ENCODE measurements at regions not wholly inside any gene's neighbourhood (a gene's known extent, or its start where the extent isn't known, plus 50 kb on each side); places are given as distances from the start of the nearest gene placed in this dataset.

DNA sequence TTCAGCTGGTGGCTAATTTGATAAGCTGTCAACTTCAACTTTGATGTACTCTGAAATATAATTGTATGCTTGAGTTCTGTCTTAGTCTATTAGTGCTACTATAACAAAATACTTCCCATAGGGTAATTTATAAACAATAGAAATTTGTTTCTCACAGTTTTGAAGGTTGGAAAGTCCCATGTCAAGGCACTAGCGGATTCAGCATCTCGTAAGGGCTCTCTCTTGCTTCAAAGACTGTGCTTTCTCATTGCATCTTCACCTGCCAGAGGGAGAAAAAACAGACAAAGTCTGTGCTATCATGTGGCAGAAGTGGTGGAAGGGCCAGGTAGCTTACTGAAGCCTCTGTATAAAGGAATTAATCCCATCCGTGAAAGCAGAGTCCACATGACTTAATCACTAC lies 409.2 kb downstream of the CDH7 start:
- CTCF ChIA-PET = no interaction called here
- in situ Hi-C loops (cut with MboI) = no loop called here
- ATAC-seq = peak; percentile 79

DNA sequence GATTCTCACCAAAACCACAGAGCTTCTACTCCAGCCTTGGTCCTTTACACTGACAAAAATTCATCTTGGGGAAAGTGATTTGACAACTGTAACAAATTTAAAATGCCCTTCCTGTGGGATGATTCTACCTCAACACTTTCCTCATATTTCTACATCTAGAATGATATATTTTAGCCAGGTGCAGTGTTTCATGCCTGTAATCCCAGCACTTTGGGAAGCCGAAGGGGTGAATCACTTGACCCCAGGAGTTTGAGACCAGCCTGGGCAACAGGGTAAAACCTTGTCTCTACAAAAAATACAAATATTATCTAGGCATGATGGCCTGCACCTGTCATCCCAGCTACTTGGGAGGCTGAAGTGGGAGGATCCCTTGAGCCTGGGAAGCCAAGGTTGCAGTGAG lies 408.6 kb downstream of the CDH7 start:
- RAD21 ChIA-PET (ENCODE audit: unreplicated experiment) = no interaction called here
- no TSS peak for BruUV-seq (replicated peaks)
- intact Hi-C loops (cut with micrococcal nuclease; ENCODE audit: unreplicated experiment) = no loop called here

More for the DNA sequence above, 409.2 kb downstream of the CDH7 start:
- 55% methylated on average over 3 of the region's 3 CpGs for WGBS (ENCODE audit: insufficient coverage, insufficient replicate concordance, low lambda C conversion rate, missing lambda C conversion rate)
- Histone ChIP-seq H3K4me1 (ENCODE audit: control insufficient read depth, insufficient read depth, low read length) (no peaks in the 10 kb centered on the region), H4K20me1 (ENCODE audit: control insufficient read depth, insufficient read depth) (no peaks in the 10 kb centered on the region), H2AFZ (ENCODE audit: control insufficient read depth, low read depth, low read length) (no peak overlapping the region), H3K9ac (ENCODE audit: control insufficient read depth, insufficient read depth, low read length) (no peak overlapping the region), H3K4me2 (ENCODE audit: control insufficient read depth, insufficient read depth) (no peak overlapping the region), H3K36me3 (ENCODE audit: control insufficient read depth in 2 of 2, insufficient read depth in 2 of 2, low read length in 1 of 2) (no peaks in the 10 kb centered on the region), H3K79me2 (ENCODE audit: control insufficient read depth, insufficient read depth, low read length) (no peaks in the 10 kb centered on the region), H3K27me3 (replicated peaks in 1 of 2; ENCODE audit: control insufficient read depth in 2 of 2, insufficient read depth in 2 of 2, low read length in 1 of 2) (no peaks in the 10 kb centered on the region), H3K9me3 (replicated peaks; ENCODE audit: control insufficient read depth, insufficient read depth, low read length) (no peaks in the 10 kb centered on the region), H3K27ac (ENCODE audit: control insufficient read depth, insufficient read depth) (no peak overlapping the region), H3K4me3 (no peak overlapping the region)
- intact Hi-C loops (cut with micrococcal nuclease; ENCODE audit: unreplicated experiment) = no loop called here
- ChIA-PET POLR2A (no interaction called here), RAD21 (ENCODE audit: unreplicated experiment) (no interaction called here), SMC1A (ENCODE audit: uncharacterized antibody, unreplicated experiment) (interaction anchor here (1.7 kb wide), 1 partner anchor 17 kb away, joined by 3 read pairs; no protein-coding TSS in a partner anchor)
- no peak for FAIRE-seq
- TF ChIP-seq, protein P1, sequence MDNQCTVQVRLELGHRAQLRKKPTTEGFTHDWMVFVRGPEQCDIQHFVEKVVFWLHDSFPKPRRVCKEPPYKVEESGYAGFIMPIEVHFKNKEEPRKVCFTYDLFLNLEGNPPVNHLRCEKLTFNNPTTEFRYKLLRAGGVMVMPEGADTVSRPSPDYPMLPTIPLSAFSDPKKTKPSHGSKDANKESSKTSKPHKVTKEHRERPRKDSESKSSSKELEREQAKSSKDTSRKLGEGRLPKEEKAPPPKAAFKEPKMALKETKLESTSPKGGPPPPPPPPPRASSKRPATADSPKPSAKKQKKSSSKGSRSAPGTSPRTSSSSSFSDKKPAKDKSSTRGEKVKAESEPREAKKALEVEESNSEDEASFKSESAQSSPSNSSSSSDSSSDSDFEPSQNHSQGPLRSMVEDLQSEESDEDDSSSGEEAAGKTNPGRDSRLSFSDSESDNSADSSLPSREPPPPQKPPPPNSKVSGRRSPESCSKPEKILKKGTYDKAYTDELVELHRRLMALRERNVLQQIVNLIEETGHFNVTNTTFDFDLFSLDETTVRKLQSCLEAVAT (IDR thresholded peaks at IDR 0.05) = no peak
- TF ChIP-seq, protein P2, sequence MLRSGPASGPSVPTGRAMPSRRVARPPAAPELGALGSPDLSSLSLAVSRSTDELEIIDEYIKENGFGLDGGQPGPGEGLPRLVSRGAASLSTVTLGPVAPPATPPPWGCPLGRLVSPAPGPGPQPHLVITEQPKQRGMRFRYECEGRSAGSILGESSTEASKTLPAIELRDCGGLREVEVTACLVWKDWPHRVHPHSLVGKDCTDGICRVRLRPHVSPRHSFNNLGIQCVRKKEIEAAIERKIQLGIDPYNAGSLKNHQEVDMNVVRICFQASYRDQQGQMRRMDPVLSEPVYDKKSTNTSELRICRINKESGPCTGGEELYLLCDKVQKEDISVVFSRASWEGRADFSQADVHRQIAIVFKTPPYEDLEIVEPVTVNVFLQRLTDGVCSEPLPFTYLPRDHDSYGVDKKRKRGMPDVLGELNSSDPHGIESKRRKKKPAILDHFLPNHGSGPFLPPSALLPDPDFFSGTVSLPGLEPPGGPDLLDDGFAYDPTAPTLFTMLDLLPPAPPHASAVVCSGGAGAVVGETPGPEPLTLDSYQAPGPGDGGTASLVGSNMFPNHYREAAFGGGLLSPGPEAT (IDR thresholded peaks at IDR 0.05; ENCODE audit: low read depth) = peak; percentile 54
- no peak for DNase-seq (ENCODE audit: low read depth, low spot score)
- no TSS peak for BruUV-seq (replicated peaks)

More for the DNA sequence above, 408.6 kb downstream of the CDH7 start:
- Histone ChIP-seq H3K27ac (ENCODE audit: control insufficient read depth, insufficient read depth) (no peak overlapping the region), H3K36me3 (ENCODE audit: control insufficient read depth in 2 of 2, insufficient read depth in 2 of 2, low read length in 1 of 2) (no peaks in the 10 kb centered on the region), H4K20me1 (ENCODE audit: control insufficient read depth, insufficient read depth) (no peaks in the 10 kb centered on the region), H3K79me2 (ENCODE audit: control insufficient read depth, insufficient read depth, low read length) (no peaks in the 10 kb centered on the region), H2AFZ (ENCODE audit: control insufficient read depth, low read depth, low read length) (no peak overlapping the region), H3K4me2 (ENCODE audit: control insufficient read depth, insufficient read depth) (no peak overlapping the region), H3K4me3 (no peak overlapping the region), H3K27me3 (replicated peaks in 1 of 2; ENCODE audit: control insufficient read depth in 2 of 2, insufficient read depth in 2 of 2, low read length in 1 of 2) (no peaks in the 10 kb centered on the region), H3K9ac (ENCODE audit: control insufficient read depth, insufficient read depth, low read length) (no peak overlapping the region), H3K4me1 (ENCODE audit: control insufficient read depth, insufficient read depth, low read length) (no peaks in the 10 kb centered on the region), H3K9me3 (replicated peaks; ENCODE audit: control insufficient read depth, insufficient read depth, low read length) (no peaks in the 10 kb centered on the region)
- WGBS (ENCODE audit: insufficient coverage, insufficient replicate concordance, low lambda C conversion rate, missing lambda C conversion rate) = 80% methylated on average over 1 of the region's 1 CpG
- ChIA-PET SMC1A (ENCODE audit: uncharacterized antibody, unreplicated experiment) (interaction anchor here (1.7 kb wide), 1 partner anchor 18 kb away, joined by 3 read pairs; no protein-coding TSS in a partner anchor), CTCF (interaction anchor here (0.7 kb wide), 1 partner anchor 127 kb away, joined by 3 read pairs; no protein-coding TSS in a partner anchor), POLR2A (no interaction called here)
- DNase-seq (ENCODE audit: low read depth, low spot score) (no peak), ATAC-seq (no peak), FAIRE-seq (no peak)
- TF ChIP-seq, protein P3, sequence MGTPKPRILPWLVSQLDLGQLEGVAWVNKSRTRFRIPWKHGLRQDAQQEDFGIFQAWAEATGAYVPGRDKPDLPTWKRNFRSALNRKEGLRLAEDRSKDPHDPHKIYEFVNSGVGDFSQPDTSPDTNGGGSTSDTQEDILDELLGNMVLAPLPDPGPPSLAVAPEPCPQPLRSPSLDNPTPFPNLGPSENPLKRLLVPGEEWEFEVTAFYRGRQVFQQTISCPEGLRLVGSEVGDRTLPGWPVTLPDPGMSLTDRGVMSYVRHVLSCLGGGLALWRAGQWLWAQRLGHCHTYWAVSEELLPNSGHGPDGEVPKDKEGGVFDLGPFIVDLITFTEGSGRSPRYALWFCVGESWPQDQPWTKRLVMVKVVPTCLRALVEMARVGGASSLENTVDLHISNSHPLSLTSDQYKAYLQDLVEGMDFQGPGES (IDR thresholded peaks at IDR 0.05) = no peak
- TF ChIP-seq CHD1 (IDR thresholded peaks at IDR 0.05; ENCODE audit: low read depth, low read length) = no peak
- no peak for TF ChIP-seq NR2F1 (conservative IDR thresholded peaks at IDR 0.05)
- in situ Hi-C loops (cut with MboI) = no loop called here
